DND-41 (cell line): ENCODE measurements at regions not wholly inside any gene's neighbourhood (a gene's known extent, or its start where the extent isn't known, plus 50 kb on each side); places are given as distances from the start of the nearest gene placed in this dataset.

Experiments used
- EZH2 ChIP-seq: IDR thresholded peaks from 3 replicates; pipeline ENCODE4 v1.6.1; 2012; ENCODE audit warnings: borderline replicate concordance, low read depth, mild to moderate bottlenecking, moderate library complexity, low read length, inconsistent platforms; ENCODE audit not compliant: severe bottlenecking
- TF ChIP-seq, protein P1 (sequence below): IDR thresholded peaks from 2 replicates; pipeline ENCODE4 v1.5.1; 2012; ENCODE audit warnings: borderline replicate concordance, low read length, moderate library complexity, mild to moderate bottlenecking; ENCODE audit not compliant: poor library complexity, severe bottlenecking; ENCODE audit errors: extremely low read depth

DNA sequence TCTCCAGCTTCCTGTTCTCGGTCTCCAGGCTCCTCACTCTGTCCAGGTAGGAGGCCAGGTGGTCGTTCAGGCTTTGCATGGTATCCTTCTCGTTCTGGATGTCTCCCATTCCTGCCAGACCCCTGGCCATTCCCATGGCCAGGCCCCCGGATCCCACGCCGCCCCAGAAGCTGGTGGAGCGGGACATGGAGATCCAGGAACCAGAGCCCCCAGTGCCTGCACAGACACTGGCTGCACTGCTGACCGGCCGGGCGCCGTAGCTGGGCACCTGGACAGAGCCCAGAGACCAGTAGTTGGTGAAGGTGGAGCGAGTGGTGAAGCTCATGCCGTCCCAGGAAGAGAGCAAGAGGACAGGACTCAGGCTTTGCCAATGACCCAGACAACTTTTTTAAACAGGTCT is 129.1 kb upstream of the WDR75 start:
- TF ChIP-seq, protein P1, sequence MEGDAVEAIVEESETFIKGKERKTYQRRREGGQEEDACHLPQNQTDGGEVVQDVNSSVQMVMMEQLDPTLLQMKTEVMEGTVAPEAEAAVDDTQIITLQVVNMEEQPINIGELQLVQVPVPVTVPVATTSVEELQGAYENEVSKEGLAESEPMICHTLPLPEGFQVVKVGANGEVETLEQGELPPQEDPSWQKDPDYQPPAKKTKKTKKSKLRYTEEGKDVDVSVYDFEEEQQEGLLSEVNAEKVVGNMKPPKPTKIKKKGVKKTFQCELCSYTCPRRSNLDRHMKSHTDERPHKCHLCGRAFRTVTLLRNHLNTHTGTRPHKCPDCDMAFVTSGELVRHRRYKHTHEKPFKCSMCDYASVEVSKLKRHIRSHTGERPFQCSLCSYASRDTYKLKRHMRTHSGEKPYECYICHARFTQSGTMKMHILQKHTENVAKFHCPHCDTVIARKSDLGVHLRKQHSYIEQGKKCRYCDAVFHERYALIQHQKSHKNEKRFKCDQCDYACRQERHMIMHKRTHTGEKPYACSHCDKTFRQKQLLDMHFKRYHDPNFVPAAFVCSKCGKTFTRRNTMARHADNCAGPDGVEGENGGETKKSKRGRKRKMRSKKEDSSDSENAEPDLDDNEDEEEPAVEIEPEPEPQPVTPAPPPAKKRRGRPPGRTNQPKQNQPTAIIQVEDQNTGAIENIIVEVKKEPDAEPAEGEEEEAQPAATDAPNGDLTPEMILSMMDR = no peak
- no peak for TF ChIP-seq EZH2
